HG03354 (cell line): ENCODE measurements at regions not wholly inside any gene's neighbourhood (a gene's known extent, or its start where the extent isn't known, plus 50 kb on each side); places are given as distances from the start of the nearest gene placed in this dataset.
A peak's percentile ranks its signal among the peaks of the same experiment; 100 is the strongest.

Source experiments
- ATAC-seq: cut with Tn5 transposase; IDR thresholded peaks from one replicate; pipeline ENCODE4 v1.9.1; 2021; ENCODE audit warnings: mild to moderate bottlenecking; ENCODE audit not compliant: unreplicated experiment, poor library complexity, severe bottlenecking

DNA sequence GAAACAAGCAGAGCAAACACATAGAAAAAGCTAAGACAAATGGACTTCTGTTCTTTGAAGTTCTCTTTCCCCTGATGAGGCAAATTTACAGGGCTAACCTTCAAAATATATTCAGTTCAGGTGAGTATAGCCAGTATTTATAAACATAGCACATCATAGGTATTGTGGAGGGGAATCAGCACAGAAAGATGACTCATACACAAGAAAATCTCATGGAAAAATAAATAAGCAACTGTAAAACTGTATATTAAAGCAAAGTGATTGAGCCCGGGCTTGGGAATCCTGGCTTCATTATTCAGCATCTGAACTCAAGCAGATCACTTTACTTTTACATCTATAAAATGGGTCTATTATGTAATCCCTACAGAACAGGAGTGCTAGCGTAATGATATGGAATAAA lies 173.5 kb upstream of the PAPPA start:
- ATAC-seq, result no peak

DNA sequence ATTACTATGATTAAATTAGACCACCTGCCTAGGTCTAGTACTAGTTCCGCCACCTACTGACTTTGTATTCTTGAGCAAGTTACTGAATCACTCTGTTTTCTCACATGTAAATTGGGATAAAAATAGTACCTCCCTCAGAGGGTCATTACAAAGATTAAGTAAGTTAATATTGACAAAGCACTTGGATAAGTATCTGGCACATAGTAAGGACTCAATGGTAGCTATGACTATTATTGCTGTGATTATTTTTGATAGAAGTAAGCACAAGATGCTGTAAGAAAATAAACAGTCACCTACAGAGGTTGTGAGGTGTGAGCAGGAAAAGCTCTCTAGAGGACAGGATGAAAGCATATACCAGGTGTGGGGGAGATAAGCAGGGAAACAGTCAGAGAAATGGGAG lies 173.1 kb upstream of the PAPPA start:
- ATAC-seq, result no peak

DNA sequence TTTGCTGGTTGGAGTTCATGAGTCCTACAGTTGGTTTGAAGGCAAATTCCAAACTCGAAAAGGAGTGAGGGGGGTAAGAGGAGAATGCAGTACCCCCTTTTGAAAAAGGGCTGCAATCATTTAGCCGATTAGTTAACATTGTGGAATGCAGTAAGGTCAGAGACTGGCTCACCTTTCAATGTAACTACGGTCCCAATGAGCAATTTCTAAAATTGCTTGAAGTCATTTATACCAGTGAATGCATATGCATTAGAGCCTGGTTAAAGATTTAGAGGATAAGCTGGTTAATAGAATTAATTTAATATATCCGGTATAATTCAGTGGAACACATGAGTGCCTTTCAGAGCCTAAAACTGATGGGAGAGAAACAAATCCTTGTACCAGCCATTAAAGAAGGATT lies 172.6 kb upstream of the PAPPA start:
- ATAC-seq, result no peak

DNA sequence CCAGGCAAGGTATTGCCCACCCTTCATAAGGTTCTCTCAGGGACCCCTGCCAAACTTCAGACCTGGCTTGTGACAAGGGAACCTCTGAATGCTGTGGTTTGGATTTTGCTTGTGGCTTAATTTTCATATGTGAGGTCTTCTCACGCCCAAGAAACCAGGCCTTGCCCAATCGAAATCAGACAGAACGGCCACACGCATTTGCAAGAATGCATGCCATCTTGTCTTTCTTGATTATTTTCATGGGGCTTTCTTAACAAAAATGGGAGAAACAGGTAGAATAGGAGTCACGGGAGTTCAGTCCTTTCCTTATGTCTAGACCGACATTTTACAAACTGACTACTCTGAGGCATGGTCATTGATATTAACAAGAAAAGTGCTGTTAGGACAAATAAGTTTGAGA lies 170.2 kb upstream of the PAPPA start:
- no peak for ATAC-seq

DNA sequence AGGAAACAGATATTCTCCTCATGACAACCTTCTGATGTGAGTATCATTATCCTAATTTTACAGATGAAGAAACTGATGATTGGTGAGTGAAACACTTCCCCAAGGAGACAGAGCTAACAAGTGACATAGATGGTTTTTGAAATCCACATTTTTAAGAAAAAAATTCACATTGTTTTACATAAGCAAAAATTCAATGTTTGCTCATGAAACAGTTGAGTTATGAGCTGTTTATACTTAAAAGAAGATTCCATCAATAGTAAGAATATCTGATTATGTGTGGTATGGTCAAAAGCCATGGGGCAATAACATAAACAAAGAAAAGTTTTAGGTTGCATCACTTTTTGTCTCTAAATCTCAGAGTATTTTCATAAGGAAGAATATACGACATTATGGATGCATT lies 167.9 kb upstream of the PAPPA start:
- ATAC-seq, result no peak

DNA sequence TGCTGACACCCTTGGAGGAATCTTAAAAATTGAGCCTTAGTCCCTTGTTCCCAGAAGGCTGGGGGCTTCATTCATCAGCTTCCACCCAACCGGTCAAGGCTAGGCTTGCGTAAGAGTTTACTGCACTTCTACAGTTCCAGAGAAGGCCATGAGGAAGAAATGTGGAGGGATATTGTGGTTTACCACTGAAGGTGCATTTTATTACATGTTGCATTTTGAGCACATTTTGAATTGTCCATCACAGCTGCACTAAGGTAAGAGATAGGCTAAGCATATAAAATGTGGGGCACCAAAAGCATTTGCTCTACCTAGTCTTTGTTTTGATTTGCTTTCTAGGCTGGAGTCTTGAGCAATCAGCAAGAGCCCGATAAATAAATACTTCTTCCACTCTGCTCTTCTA lies 167.1 kb upstream of the PAPPA start:
- no peak for ATAC-seq

DNA sequence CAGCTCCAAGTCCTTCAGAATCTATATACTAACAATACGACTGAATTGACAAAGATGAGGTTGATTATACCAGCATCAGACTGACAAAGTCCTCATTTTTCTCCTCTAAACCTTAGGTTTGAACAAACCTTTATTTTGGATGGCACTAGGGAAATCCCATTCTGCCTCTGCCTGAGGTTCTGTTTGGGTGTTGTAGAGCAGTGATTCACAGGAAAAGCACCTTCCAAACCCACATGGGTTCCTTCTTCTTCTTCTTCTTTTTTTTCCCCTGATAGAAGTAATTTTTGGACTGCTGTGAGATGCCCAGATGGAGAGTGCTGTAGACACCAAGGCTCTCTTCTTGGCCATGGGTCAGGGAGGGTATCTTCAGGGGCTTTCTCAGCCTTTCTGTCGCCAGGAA lies 164.9 kb upstream of the PAPPA start:
- no peak for ATAC-seq

DNA sequence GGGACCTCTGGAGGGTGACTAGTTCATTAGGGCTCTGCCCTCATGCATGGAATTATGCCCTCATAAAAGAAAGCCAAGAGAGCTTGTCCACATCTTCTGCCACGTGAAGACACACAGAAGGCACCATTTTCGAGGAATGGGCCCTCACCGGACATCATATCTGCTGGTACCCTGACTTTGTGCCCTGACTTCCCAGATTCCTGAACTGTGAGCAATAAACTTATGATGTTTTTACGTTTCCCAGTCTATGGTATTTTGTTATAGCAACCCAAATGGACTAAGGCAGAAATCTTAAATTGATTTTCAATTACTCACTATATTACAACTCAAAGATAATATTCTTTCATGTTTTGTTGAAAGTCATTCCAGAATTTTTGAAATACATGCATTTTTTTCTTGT lies 163.8 kb upstream of the PAPPA start:
- ATAC-seq, result no peak

DNA sequence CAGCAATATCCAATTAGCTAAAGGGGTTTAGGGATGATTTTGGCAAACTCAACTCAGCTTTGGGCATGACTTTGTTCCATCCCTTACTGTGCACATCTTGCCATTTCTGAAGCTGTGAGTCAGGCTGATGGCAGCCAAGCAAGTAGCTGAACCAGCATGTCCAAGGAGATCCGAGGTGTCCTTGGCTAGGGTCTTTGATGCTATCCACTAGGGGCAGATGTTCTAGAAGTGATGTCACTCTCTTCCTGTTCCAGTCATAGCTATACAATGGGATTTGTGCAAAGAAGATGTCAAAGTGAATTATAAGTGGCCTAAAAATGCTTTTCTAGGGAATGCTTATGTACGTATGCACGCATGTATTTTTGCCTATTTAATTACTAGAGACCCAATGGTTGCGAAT lies 160.8 kb upstream of the PAPPA start:
- ATAC-seq, result no peak

DNA sequence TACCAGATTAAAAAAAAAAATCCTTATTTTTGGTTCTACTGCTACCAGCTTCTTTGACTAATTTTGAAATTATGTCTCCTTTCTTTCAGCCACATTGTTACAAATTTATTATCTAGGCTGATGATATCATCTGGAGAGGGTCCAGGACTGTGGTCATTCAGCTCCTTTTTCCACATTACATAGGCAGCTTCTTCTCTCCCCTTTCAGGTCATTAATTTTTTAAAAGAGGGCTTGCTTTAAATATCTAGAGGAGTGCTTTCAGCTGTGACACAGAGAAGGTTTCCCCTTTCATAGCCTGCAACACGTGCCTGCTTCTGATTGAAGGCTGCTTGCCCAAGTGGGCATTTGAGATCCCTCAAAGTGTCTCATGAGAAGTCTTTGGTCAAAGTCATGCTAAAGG lies 155.7 kb upstream of the PAPPA start:
- no peak for ATAC-seq

DNA sequence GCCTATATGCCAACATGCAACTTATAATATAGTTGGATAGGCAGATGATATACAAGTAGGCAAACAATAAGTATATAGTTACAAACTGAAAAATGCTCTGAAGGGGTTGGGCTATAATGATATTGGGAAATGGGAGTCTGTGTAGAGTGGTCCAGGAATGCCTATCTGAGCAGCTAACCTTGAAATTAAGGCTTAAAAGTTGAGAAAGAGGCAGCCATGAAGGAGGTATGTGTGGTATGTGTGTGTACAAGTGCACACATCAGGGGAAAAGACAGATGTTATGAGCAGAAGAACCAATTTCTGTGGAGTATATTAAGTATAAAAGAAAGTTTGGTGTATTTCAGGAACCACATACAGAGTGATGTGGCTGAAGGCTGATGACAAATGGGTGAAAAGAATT lies 154.9 kb upstream of the PAPPA start:
- no peak for ATAC-seq

DNA sequence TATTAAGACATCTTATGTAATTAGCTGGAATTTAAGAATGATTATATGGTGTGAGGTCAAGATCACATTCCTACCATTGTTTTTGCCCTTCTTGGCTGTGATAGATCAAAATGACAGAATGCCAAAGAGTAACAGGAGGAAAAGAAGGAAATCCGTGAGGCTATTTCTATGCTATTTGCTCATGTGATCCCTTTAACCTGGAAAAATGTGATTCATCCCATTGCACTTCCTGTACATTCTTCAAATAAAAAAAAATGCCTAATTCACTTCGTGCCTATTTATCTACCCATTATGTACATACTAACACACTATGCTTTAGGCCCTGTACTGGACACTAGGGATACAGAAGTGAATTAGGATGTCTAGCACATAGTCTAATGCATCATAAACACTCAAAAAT lies 154.1 kb upstream of the PAPPA start:
- ATAC-seq, result no peak

DNA sequence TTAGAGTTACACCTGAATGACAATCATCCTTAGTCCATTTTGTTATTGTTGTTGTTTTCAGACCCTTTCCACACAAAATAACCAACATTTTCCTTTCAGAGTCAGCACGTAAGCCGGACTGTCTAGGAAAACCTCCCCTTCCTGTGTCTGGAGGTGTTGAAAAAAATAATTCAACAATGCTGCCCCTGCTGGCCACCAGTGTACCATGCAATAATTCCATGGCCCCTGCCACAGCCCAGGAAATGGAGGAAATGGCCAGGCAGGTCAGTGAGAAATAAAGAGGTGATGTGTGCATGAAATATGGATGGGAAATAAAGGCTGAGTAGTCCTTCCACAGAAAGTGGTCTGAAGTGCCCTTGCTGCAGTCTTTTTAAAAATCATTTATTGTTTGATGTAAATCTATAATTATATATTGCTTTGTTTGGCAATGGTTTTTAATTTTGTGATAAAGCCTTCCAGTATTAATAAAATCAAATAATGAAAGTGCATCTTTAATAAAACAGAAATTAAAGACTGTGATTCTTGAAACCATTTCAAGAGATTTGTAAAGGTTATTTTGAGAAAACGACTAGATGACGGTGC lies 152.8 kb upstream of the PAPPA start:
- peak; percentile 79 for ATAC-seq

DNA sequence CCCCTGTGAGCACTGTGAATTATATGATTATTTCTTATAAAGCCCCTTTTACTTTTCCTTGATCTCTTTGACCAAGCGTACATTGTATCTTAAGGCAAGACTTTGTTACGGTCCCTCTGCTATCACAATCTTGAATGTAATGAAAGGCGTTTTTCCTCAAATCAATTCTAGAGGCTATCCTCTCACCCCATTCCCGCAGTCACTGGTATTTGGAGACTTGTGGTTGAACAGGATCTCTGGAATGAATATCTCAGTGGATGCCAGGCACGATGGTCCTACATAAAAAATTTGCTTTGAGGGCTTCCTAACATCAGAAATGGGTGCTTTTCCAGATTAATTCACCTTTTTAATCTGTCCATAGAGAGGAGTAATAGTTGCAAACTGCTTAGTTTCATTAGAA lies 151.4 kb upstream of the PAPPA start:
- no peak for ATAC-seq

DNA sequence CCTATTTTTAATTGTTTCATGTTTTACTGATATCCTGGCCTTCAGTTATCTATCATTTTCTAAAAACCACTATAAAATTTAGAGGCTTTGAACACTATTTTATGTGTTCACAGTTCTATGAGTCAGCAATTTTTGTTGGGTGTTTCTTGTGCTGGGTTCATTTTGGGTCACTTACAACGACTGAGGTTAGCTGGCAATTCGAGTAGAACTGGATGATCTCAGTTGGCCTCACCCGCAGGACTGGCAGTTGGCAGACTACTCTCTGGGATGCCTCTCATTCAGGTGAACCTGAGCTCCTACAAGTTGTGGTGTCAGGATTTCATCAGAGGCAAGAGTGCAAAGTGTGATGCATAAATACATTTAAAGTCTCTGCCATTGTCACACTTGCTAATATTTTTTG lies 151.0 kb upstream of the PAPPA start:
- ATAC-seq, result no peak

DNA sequence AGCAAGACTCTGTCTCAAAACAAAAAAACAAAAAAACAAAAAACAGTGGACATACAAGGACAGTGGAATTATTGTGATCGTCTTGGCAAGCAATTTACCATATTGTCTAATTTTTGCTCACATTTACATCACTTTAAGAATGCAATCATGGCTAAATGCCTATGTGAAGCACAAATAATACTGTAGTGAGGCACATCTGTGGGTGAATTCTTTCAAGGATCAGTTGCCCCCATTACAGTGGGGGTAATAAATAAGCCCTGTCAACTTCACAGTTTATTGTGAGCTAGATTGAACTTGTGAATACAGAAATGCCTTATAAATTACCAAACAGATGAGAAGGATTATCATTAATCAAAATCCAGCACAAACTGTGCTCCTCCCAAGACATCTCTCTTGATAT lies 150.2 kb upstream of the PAPPA start:
- ATAC-seq, result no peak

DNA sequence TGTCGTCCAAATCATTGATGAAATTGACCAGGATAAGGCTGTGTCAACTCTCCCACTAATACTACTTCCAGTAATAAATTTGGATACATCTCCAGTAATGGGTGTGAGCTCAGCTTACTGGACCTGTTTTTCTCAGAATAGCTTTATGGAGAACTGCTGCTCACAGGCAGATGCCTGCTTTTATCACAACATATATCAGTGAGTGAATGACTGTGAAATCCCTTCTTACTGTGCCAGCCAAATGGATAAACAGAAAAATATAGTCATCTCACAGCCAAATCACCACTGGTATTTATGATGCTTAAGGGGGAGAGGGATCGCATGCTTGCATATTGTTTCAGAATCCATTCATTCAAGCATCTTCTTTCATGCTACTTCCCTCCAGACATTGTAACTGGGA lies 148.4 kb upstream of the PAPPA start:
- ATAC-seq, result no peak

DNA sequence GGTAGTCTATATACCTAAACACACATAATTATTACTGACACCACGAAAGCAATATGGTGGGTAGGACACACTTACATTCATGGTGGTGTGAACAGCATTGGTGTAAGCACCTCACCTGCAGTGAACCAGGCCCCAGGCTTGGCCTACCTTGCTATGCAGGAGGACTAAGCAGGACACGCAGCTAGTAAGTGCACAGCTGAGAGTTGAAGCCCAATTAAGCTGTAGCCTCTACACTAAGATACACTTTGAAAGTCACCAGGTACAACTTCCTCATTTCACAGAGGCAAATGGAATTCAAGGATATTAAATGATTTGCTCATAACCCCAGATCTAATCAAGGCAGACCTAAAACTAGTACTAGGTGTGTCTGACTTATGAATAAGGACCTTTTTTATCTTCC lies 145.8 kb upstream of the PAPPA start:
- no peak for ATAC-seq

DNA sequence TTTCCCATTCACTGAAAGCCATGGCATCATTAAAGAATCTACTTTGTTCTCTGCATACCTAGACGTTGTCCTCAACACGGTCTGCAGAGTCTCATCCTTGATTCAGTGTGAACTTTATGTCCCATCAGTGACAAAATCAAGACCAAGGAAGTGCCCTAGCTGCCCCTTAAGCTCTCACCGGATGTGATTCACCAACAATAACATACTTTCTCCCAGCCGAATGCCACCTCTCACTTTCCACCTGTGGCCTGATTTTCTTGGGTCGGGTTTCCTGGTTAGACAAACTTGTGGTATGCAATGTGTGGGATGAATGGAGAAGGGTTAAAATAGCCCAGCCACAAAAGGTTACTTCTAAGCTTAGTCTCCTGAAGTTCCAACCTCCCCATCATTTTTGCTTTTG lies 145.3 kb upstream of the PAPPA start:
- ATAC-seq, result no peak

DNA sequence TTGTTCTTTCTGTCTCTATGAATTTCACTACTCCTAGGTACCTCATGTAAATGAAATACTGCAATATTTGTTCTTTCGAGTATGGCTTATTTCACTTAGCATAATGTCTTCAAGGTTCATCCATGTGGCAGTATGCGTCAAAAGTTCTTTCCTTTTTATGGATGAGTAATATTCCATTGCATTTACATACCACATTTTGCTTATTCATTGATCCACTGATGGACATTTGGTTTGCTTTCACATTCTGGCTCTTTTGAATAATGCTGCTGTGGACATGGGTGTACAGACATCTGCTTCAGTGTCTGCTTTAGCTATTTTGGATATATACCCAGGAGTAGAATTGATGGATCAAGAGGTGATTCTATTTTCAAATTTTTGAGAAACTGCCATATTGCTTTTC lies 144.2 kb upstream of the PAPPA start:
- no peak for ATAC-seq

DNA sequence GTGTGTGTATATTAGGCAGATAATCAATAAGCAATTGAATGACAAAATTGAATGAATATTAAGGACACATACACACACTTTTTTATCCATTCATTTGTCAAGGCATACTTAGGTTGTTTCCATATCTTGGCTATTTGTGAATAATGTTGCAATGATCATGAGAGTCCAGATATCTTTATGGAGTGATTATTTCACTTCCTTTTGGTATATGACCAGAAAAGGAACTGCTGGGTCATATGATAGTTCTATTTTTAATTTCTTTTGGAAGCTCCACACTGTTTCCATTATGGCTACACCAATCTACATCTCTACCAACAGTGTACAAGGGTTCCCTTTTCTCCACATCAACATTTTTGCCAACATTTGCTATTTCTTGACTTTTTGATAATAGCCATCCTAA lies 137.7 kb upstream of the PAPPA start:
- ATAC-seq, result no peak

DNA sequence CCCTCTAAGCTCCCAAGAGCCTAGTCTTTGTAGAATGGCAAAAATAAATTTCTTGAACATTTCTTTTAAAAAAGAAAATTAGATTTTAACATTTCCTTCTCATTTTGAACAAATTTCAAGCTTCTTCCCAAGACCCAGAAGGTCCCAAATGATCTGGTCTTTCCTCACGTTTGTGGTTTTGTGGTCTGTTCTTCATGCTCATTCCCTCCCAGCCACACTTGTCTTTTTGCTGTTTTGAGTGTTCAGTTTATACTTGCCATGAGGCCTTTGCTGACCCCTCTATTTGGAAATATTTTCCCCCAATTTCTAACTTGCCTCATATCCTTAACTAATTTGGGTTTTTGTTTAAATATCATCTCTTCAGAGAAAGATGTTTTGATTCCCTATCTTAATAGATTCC lies 133.4 kb upstream of the PAPPA start:
- ATAC-seq, result no peak

DNA sequence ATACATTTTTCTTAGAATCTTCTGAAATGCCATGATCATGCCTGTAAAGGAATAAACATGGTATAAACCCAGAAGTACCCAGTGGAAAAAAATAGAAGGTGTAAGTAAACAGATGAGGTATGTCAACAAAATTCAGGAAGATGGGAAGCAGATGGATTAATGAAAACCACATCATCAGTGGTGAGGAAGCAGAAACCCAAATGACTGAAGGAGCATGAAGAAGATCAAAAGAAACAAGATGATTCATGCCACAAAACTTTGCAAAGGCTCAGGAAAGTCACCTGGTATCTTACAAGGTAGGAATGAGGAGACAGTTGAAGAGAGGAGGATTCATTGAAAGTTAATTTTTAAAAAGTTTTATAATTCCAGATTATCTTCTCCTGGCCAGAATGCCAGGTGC lies 132.8 kb upstream of the PAPPA start:
- ATAC-seq, result no peak
